Fibroblast of lung (primary cell): ENCODE measurements at regions not wholly inside any gene's neighbourhood (a gene's known extent, or its start where the extent isn't known, plus 50 kb on each side); places are given as distances from the start of the nearest gene placed in this dataset.

Experiments
- CTCF ChIP-seq, 2 donors: IDR thresholded peaks in 1 of 2; conservative IDR thresholded peaks in 1 of 2; 1 replicate in 1 of 2; 2 replicates in 1 of 2; pipeline ENCODE4 v1.5.1; 2011 to 2012; ENCODE audit warnings: low read length in 2 of 2, control low read depth in 1 of 2, inconsistent platforms in 1 of 2, low read depth in 1 of 2, mild to moderate bottlenecking in 1 of 2
- EZH2 ChIP-seq: IDR thresholded peaks from 2 replicates; pipeline ENCODE4 v1.5.1; 2012; ENCODE audit warnings: low read length, control low read depth, mild to moderate bottlenecking; ENCODE audit errors: missing control alignments

- TF ChIP-seq CTCF (conservative IDR thresholded peaks at IDR 0.05 in 1 of 2, IDR thresholded peaks at IDR 0.05 in 1 of 2; ENCODE audit: low read depth in 1 of 2, low read length in 2 of 2) (no peak), EZH2 (no peak)
Observed at GRCh38 chr22:47343611-47344010, 581.2 kb downstream of the TBC1D22A start.
